ENCODE measurements at regions not wholly inside any gene's neighbourhood (a gene's known extent, or its start where the extent isn't known, plus 50 kb on each side); places are given as distances from the start of the nearest gene placed in this dataset.

DNA sequence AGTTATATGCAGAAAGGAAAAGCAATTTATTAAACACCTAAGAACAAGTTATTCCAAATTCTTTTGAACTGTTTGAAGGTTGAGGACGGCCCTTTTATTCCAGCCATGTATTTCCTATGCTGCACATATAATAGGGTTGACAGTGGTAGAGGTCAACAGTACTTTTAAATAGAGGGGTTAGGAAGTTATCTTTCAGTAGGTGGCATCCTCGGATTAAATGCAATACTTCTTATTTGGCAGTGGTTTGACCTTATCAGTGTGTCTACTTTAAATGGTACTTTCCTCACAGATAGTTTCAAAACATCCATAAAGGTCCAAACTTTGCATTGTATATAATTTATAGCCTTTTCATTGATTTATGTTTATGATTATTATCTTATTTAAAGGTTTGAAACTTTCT lies 558.7 kb downstream of the TUSC7 start:
- Histone ChIP-seq H3K36me3 (ENCODE audit: insufficient read depth, low read length) (no peaks in the 10 kb centered on the region), H3K4me1 (ENCODE audit: insufficient read depth, low read length) (no peaks in the 10 kb centered on the region), H3K27me3 (ENCODE audit: insufficient read depth, low read length, poor library complexity, severe bottlenecking) (no peaks in the 10 kb centered on the region), H3K9me3 (ENCODE audit: low read length) (no peaks in the 10 kb centered on the region), H3K27ac (ENCODE audit: low read depth, low read length) (no peak overlapping the region), H3K4me3 (ENCODE audit: low read length) (no peak overlapping the region)
- no peaks in the 10 kb centered on the region for H3K36me3 Mint-ChIP-seq
- ChIA-PET POLR2A (no interaction called here), CTCF (no interaction called here)
- no peaks in the 10 kb centered on the region for H3K4me1 Mint-ChIP-seq
- no peaks in the 10 kb centered on the region for H3K27me3 Mint-ChIP-seq
- no peak overlapping the region for H3K4me3 Mint-ChIP-seq
- no peak for DNase-seq
- H3K9me3 Mint-ChIP-seq = peaks cover 3 to 35% (median 11%) of the 10 kb centered on the region in 5 donors
- H3K27ac Mint-ChIP-seq = no peak overlapping the region

DNA sequence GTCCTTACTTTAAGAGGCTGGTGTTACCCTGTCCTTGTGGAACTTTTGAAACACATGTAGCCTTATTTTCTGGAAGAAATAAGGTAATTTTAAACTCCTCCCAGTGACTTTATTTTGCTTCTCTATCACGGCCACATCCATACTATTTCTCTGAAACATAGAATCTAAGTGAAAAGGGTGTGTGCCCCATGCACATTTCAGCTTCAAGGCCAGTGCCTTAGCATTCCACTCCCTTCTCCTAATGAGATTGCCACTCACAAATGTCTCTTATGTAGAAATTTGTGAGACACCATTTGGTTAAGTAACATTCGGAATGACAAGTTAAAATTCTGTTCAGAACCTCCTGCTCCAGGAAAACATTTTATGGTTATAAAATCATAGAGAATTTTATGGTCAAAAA lies 562.7 kb downstream of the TUSC7 start:
- Histone ChIP-seq H3K27ac (ENCODE audit: low read depth, low read length) (no peak overlapping the region), H3K9me3 (ENCODE audit: low read length) (no peaks in the 10 kb centered on the region), H3K4me3 (ENCODE audit: low read length) (no peak overlapping the region), H3K27me3 (ENCODE audit: insufficient read depth, low read length, poor library complexity, severe bottlenecking) (no peaks in the 10 kb centered on the region), H3K36me3 (ENCODE audit: insufficient read depth, low read length) (no peaks in the 10 kb centered on the region), H3K4me1 (ENCODE audit: insufficient read depth, low read length) (no peaks in the 10 kb centered on the region)
- Mint-ChIP-seq H3K4me3 (no peak overlapping the region), H3K36me3 (no peaks in the 10 kb centered on the region), H3K9me3 (peaks cover 3 to 24% (median 7%) of the 10 kb centered on the region in 5 donors), H3K27ac (no peak overlapping the region), H3K4me1 (no peaks in the 10 kb centered on the region), H3K27me3 (no peaks in the 10 kb centered on the region)
- ChIA-PET CTCF (no interaction called here), POLR2A (no interaction called here)
- no peak for DNase-seq

DNA sequence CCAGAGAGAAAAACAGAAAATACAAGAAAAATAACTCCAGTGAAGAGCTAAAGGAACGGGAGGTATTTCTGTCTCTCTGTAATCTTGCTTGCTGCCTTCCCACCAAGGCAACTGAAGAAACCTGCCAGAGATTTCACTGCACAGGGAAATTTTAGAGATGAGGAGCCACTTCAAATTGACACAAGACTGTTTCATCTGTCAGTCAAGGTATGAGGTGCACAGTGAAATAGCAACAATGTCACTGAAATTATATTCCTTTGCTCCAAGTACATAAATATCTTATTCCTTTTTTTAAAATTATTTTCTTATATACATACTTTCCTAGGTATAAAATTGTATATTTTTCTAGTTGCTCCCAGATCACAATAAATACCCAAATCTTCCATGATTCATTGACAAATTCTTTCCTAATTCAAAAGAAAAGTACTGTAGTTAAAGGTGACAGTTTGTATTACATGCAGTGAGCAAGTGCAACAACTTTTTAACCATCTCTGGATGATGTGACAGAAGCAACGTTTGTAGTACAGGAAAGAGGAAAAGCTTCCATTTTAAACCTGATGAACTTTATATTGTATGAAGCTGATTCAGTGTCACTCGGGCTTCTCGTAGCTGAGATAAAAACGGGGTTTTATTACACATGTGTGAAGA lies 563.4 kb downstream of the TUSC7 start:
- Histone ChIP-seq H3K27me3 (ENCODE audit: insufficient read depth, low read length, poor library complexity, severe bottlenecking) (no peaks in the 10 kb centered on the region), H3K27ac (ENCODE audit: low read depth, low read length) (no peak overlapping the region), H3K4me3 (ENCODE audit: low read length) (no peak overlapping the region), H3K4me1 (ENCODE audit: insufficient read depth, low read length) (no peaks in the 10 kb centered on the region), H3K9me3 (ENCODE audit: low read length) (no peaks in the 10 kb centered on the region), H3K36me3 (ENCODE audit: insufficient read depth, low read length) (no peaks in the 10 kb centered on the region)
- Mint-ChIP-seq H3K36me3 (no peaks in the 10 kb centered on the region), H3K4me3 (no peak overlapping the region), H3K4me1 (no peaks in the 10 kb centered on the region), H3K9me3 (peaks cover 3 to 24% (median 7%) of the 10 kb centered on the region in 5 donors), H3K27ac (no peak overlapping the region), H3K27me3 (no peaks in the 10 kb centered on the region)
- POLR2A ChIA-PET = no interaction called here
- no peak for DNase-seq
- CTCF ChIA-PET = no interaction called here

DNA sequence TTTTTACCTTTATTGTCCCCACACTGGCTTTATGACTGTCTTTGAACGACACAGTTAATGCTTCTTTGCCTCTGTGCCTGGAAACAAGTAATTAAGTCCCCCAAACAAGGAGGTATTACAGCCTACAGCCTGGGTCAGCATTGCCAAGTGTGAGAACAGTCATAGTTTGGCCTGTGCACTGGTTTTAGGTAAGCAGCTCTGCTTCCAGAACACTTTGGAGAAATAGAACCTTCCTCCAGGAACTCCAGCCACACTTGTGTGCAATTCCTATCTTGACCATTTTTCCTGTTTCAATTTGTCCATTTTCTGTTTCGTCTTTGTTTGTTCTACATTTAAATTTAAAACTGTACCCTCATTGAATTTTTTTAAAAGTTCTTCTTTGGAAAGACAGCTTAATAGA lies 568.2 kb downstream of the TUSC7 start:
- DNase-seq = no peak
- CTCF ChIA-PET = no interaction called here
- Histone ChIP-seq H3K9me3 (ENCODE audit: low read length) (no peaks in the 10 kb centered on the region), H3K27ac (ENCODE audit: low read depth, low read length) (no peak overlapping the region), H3K27me3 (ENCODE audit: insufficient read depth, low read length, poor library complexity, severe bottlenecking) (no peaks in the 10 kb centered on the region), H3K4me3 (ENCODE audit: low read length) (no peak overlapping the region), H3K36me3 (ENCODE audit: insufficient read depth, low read length) (no peaks in the 10 kb centered on the region), H3K4me1 (ENCODE audit: insufficient read depth, low read length) (no peaks in the 10 kb centered on the region)
- peaks cover 0 to 1% (median 0%) of the 10 kb centered on the region in 3 donors for H3K36me3 Mint-ChIP-seq
- H3K4me3 Mint-ChIP-seq = no peak overlapping the region
- no peaks in the 10 kb centered on the region for H3K27me3 Mint-ChIP-seq
- H3K4me1 Mint-ChIP-seq = no peaks in the 10 kb centered on the region
- H3K9me3 Mint-ChIP-seq = peaks cover 4 to 11% (median 5%) of the 10 kb centered on the region in 5 donors
- H3K27ac Mint-ChIP-seq = no peak overlapping the region
- POLR2A ChIA-PET = no interaction called here

DNA sequence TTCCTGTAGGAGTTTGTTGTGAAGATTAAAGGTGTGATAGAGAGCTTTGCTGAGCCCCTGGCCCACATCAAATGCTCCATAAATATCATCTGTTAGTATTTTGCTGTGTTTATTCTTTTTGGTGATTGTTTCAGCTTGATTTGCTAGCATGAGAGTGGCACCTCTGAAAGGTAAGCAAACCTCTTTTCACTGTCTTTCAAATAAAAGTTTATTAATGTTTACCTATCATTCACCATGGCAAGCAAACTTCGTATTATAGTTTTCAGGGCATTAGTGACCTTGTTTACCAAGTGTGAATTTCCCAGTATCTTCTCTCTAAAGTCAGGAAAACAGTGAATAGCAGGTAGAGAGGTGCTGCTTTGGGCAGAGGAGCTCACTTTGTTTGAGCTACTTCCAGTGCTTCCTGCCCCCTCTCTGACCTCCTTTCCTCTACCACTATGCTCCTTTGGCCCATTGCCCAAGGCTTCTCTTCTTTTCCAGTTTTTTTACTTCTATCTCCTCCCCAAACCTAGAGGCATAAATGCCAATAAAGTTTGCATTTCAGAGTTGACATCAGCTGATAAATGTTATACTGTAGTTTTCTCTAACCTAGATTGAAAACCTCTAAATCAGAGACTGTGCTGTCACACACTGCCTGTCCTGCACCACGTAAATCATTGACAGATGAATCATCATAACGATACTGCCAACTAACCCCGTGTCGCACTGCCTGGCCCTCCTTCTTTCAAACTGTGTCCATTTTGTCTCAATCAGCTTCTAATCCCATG lies 569.0 kb downstream of the TUSC7 start:
- H3K4me3 Mint-ChIP-seq = no peak overlapping the region
- Histone ChIP-seq H3K9me3 (ENCODE audit: low read length) (no peaks in the 10 kb centered on the region), H3K27ac (ENCODE audit: low read depth, low read length) (no peak overlapping the region), H3K4me1 (ENCODE audit: insufficient read depth, low read length) (no peaks in the 10 kb centered on the region), H3K36me3 (ENCODE audit: insufficient read depth, low read length) (no peaks in the 10 kb centered on the region), H3K27me3 (ENCODE audit: insufficient read depth, low read length, poor library complexity, severe bottlenecking) (no peaks in the 10 kb centered on the region), H3K4me3 (ENCODE audit: low read length) (no peak overlapping the region)
- peaks cover 0 to 1% (median 0%) of the 10 kb centered on the region in 3 donors for H3K36me3 Mint-ChIP-seq
- ChIA-PET POLR2A (no interaction called here), CTCF (interaction anchor here (0.7 kb wide), 1 partner anchor 516 kb away, joined by 3 read pairs; no protein-coding TSS in a partner anchor)
- DNase-seq = no peak
- no peaks in the 10 kb centered on the region for H3K27me3 Mint-ChIP-seq
- H3K4me1 Mint-ChIP-seq = no peaks in the 10 kb centered on the region
- H3K9me3 Mint-ChIP-seq = peaks cover 3 to 12% (median 8%) of the 10 kb centered on the region in 5 donors
- H3K27ac Mint-ChIP-seq = no peak overlapping the region

DNA sequence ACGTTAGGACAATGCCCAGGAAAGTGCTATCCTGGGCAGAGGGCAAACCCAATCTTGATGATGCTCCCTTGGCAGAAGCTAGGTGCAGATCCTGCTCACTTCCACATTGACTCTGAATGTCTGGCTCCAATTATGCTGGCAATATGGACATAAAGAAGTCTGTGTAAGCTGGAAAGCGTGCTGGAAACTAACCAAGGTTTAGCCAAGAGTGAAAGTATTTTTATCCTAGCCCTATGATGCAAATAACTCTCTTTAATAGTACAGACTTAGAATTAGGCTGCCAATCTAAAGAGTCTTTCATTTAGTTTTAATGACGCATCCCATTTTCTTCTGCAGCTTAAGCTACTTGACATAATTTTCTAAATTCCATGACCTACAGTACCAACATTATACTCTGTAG lies 571.8 kb downstream of the TUSC7 start:
- ChIA-PET CTCF (no interaction called here), POLR2A (no interaction called here)
- DNase-seq = no peak
- Histone ChIP-seq H3K4me1 (ENCODE audit: insufficient read depth, low read length) (no peaks in the 10 kb centered on the region), H3K9me3 (ENCODE audit: low read length) (no peaks in the 10 kb centered on the region), H3K27me3 (ENCODE audit: insufficient read depth, low read length, poor library complexity, severe bottlenecking) (no peaks in the 10 kb centered on the region), H3K4me3 (ENCODE audit: low read length) (no peak overlapping the region), H3K27ac (ENCODE audit: low read depth, low read length) (no peak overlapping the region), H3K36me3 (ENCODE audit: insufficient read depth, low read length) (no peaks in the 10 kb centered on the region)
- H3K36me3 Mint-ChIP-seq = peaks cover 0 to 1% (median 0%) of the 10 kb centered on the region in 3 donors
- peaks cover 5 to 17% (median 8%) of the 10 kb centered on the region in 5 donors for H3K9me3 Mint-ChIP-seq
- H3K27me3 Mint-ChIP-seq = no peaks in the 10 kb centered on the region
- no peaks in the 10 kb centered on the region for H3K4me1 Mint-ChIP-seq
- H3K27ac Mint-ChIP-seq = no peak overlapping the region
- H3K4me3 Mint-ChIP-seq = no peak overlapping the region

DNA sequence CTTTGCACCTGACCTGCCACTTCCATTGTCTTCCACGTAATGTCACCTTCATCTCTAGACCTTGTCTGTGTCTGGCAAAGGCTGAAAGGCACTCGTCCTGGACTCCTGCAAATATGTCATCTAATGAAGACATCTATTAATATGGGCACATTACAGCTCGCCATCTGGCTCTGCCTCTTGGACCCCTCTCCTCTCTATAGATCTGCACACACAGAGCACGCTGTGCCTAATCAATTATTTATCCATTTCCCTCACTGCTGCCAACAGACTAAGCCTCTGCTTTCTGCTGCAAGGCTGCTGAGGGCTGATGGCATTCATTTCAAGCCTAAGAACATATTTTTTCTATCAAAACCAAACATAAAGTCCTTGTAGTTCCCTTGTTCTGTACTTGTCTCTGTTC lies 573.0 kb downstream of the TUSC7 start:
- POLR2A ChIA-PET = no interaction called here
- CTCF ChIA-PET = no interaction called here

DNA sequence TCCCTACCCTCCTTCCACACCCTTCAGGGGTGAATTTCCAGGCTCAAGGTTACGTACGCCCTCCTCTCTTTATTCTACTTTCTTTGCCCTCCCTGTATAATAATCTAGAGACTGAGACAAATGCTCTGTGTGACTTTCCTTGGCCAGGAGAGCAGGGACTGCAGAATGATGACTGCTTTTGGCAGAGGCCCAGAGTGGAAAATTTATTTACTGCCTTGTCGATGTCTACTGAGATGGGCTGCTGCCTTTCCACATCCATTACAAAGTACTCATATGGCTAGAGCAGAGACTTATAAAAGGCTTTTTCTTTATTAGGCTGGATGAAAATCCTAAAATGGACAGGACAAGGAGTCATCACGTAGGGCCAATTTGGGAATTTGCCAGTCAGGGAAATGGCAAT lies 576.2 kb downstream of the TUSC7 start:
- H3K4me1 Mint-ChIP-seq = no peaks in the 10 kb centered on the region
- Histone ChIP-seq H3K27me3 (ENCODE audit: insufficient read depth, low read length, poor library complexity, severe bottlenecking) (no peaks in the 10 kb centered on the region), H3K36me3 (ENCODE audit: insufficient read depth, low read length) (no peaks in the 10 kb centered on the region), H3K9me3 (ENCODE audit: low read length) (no peaks in the 10 kb centered on the region), H3K4me3 (ENCODE audit: low read length) (no peak overlapping the region), H3K4me1 (ENCODE audit: insufficient read depth, low read length) (no peaks in the 10 kb centered on the region), H3K27ac (ENCODE audit: low read depth, low read length) (no peak overlapping the region)
- no peak overlapping the region for H3K27ac Mint-ChIP-seq
- H3K9me3 Mint-ChIP-seq = peaks cover 0 to 14% (median 9%) of the 10 kb centered on the region in 5 donors
- CTCF ChIA-PET = no interaction called here
- POLR2A ChIA-PET = no interaction called here
- DNase-seq = no peak
- no peaks in the 10 kb centered on the region for H3K36me3 Mint-ChIP-seq
- no peak overlapping the region for H3K4me3 Mint-ChIP-seq
- no peaks in the 10 kb centered on the region for H3K27me3 Mint-ChIP-seq

More for the DNA sequence above, 573.0 kb downstream of the TUSC7 start:
- no peak overlapping the region for H3K27ac Mint-ChIP-seq
- Histone ChIP-seq H3K27me3 (ENCODE audit: insufficient read depth, low read length, poor library complexity, severe bottlenecking) (no peaks in the 10 kb centered on the region), H3K36me3 (ENCODE audit: insufficient read depth, low read length) (no peaks in the 10 kb centered on the region), H3K27ac (ENCODE audit: low read depth, low read length) (no peak overlapping the region), H3K9me3 (ENCODE audit: low read length) (no peaks in the 10 kb centered on the region), H3K4me3 (ENCODE audit: low read length) (no peak overlapping the region), H3K4me1 (ENCODE audit: insufficient read depth, low read length) (no peaks in the 10 kb centered on the region)
- H3K36me3 Mint-ChIP-seq = peaks cover 0 to 1% (median 0%) of the 10 kb centered on the region in 3 donors
- H3K4me3 Mint-ChIP-seq = peak overlapping the region in 1 of 7 donors; percentile 2
- no peaks in the 10 kb centered on the region for H3K27me3 Mint-ChIP-seq
- no peak for DNase-seq
- H3K9me3 Mint-ChIP-seq = peaks cover 3 to 17% (median 10%) of the 10 kb centered on the region in 5 donors
- H3K4me1 Mint-ChIP-seq = no peaks in the 10 kb centered on the region

Data from CD8-positive, alpha-beta memory T cell (primary cell).